Stimulated activated CD8-positive, alpha-beta memory T cell treated with anti-CD3 and anti-CD28 coated beads, Interleukin-7, amount 100 ng/mL, for 1 hour (primary cell): ENCODE measurements at regions not wholly inside any gene's neighbourhood (a gene's known extent, or its start where the extent isn't known, plus 50 kb on each side); places are given as distances from the start of the nearest gene placed in this dataset.

Experiments
- DNase-seq, 2 donors: peaks; one replicate each; pipeline ENCODE4 v3.0.0-alpha.2; 2020; ENCODE audit warnings: low read depth in 2 of 2

- no peak for DNase-seq
Observed at GRCh38 chr5:152337484-152337883, 67.6 kb downstream of the NMUR2 start.

- no peak for DNase-seq
Observed at GRCh38 chr5:152335461-152335860, 69.6 kb downstream of the NMUR2 start.

DNA sequence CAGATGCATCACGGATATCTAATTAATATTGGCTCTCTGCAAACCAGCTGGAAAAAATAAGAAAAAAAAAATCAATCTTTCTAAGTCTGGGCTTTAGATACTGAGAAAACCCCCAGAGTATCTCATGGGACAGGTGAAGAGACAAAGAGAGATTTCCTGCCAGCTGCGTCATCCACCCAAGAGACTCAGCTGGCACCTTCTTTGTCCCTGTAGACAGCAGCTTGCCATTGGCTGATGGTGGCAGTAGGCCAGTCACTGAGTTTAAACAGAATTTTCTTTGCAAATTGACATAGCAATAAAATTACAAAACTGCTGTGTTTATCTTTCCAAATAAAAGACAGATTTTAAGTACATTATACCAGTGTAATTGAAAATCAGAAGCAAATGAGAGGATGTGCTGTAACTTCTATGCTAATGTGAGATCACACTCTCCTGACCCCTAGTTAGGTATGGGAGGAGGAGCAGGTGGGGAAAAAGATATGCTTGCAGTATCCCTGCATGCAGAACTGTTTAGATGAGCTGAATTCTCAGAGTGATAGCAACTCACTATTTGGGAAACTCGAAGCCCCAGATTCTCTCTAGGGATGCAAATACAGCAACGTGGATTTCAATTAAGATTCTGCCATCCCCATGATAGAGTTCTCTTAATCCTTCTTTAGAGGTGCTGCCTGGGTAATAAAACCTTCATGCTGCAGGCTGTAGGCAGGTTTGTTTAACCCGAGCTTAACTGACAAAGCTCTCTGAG, 72.2 kb downstream of the NMUR2 start:
- no peak for DNase-seq

DNA sequence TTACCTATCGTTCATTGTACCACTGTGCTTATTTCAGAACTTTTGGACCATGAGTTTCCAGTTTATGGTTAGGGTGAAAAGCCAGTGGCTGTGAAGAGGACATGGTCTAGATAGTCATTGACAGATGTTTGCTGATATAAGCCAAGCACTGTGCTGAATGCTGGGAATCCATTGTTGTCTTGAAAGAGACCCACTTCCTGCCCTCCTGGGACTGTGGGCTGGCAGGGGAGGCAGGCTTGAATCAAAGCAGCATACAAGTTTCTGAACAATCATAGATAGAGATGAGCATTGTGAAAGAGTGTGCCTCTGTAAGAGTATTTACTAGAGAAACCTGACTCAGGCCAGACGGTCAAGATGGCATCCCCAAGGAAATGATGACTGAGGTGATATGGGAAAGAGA, 73.4 kb downstream of the NMUR2 start:
- no peak for DNase-seq

DNA sequence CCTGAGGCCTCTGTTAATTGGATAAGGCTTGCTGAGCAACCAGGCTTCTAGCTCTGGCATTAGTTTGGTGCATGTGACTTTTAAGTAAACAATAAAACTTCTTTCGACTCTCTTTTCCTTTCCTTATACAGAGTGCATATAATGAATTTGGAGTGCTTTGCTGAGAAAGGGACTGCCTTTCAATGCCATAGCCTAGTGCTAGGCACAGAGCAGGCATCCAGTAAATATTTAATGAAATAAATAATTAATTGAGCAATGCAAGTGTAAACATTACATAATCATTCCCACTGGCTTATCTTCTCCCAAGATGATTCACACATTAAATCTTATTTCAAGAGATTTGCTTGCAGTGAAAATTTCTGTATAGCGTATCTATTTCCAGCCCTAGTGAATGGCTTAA, 74.1 kb downstream of the NMUR2 start:
- no peak for DNase-seq

GRCh38 chr5:152329761-152330283, 75.3 kb downstream of the NMUR2 start:
- no peak for DNase-seq

DNA sequence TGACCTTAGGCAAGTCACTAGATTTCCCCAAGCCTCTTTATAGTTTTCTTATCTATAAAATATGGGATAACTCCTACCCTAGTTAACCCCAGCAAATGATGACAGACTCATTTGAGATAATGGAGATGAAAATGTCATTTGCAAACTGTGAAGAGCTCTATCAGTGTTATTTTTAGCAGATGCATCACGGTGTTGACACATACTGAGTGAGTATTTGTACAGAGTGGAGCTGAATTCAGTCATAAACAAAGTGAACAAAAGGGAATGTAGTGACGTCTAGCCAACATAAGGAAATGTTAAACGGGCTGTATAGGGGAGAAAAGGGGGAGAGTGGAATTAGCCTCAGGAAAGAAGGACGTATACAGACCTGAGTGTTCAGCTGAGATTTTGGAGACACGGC, 75.9 kb downstream of the NMUR2 start:
- DNase-seq = no peak

- no peak for DNase-seq
Observed at GRCh38 chr5:152315942-152316341, 89.1 kb downstream of the NMUR2 start.

GRCh38 chr5:152314196-152314829, 90.8 kb downstream of the NMUR2 start:
- DNase-seq = no peak

- no peak for DNase-seq
Observed at GRCh38 chr5:152309926-152310450, 95.1 kb downstream of the NMUR2 start.

GRCh38 chr5:152306386-152306785, 98.7 kb downstream of the NMUR2 start:
- DNase-seq = no peak

GRCh38 chr5:152305525-152305924, 99.6 kb downstream of the NMUR2 start:
- DNase-seq = no peak

- DNase-seq = no peak
Observed at GRCh38 chr5:152303841-152304240, 101.2 kb downstream of the NMUR2 start.

DNA sequence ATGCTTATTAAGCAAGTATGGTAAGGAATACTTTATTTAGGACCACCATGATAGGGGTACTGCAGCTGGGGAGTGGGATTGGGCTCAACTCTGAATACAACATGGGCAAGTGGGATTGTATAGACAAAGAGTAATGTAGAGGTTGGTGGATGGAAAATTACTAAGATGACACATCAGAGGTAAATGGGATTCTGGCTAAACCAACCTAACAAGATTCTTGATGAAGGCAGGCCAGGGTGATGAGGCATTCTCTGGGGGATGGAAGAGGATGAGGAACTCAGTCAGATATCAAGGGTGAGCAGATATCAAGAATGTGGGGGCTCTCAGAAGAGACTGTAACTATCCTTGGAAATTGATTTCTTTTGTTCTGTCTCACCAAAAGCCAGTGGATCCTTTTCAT, 107.2 kb downstream of the NMUR2 start:
- DNase-seq = no peak

- no peak for DNase-seq
Observed at GRCh38 chr5:152293189-152293588, 111.9 kb downstream of the NMUR2 start.

DNA sequence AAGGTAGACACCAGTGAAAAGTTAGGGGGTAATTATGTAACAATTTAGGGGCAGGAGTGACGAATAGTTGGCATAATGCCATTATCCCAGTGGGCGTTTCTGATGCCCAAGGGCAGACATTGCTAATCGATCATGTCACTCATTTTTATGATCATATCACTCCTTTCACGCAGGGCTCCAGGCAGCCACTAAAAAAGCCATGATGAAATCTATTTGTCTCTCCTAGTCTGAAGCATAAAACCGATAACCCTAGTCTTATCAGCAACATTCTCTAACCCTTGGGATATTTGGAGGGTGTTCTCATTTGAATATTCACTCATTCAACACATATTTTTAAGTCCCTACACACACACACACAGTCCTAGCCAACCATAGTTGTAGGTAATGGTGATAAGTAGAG, 114.9 kb downstream of the NMUR2 start:
- DNase-seq = no peak

DNA sequence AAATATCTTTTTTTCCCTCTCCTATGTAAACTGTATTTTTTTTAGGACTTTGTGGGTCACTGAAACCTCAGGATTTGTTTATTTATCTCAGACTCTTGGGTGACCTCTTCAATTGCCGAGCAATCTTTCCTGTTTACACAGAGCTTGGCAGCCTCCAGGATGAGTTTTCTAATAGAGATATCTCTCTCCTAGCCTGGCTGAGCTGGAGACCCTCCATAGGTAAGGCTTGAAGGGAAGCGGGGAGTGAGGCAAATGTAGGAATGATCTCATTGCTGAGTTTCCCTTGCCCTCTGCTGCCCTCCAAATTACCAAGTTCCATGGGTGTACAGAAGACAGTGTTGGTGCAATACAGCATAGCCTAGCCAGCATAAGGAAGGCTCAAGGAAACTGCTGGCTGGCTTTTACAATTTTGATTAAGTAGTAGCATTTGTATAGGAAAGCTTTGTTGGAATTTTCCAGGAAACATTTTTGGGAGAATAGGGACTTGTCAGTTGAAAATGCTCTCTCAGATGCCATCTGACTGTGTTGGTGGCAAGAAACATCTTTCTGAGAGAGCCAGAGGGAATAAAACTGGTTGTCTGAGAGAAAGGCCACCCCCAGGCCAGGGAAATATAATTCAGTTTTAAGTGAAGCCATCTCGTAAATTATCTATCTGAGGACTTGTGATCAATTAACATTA, 116.0 kb downstream of the NMUR2 start:
- DNase-seq = no peak

- DNase-seq = no peak
Observed at GRCh38 chr5:152288499-152288898, 116.6 kb downstream of the NMUR2 start.

DNA sequence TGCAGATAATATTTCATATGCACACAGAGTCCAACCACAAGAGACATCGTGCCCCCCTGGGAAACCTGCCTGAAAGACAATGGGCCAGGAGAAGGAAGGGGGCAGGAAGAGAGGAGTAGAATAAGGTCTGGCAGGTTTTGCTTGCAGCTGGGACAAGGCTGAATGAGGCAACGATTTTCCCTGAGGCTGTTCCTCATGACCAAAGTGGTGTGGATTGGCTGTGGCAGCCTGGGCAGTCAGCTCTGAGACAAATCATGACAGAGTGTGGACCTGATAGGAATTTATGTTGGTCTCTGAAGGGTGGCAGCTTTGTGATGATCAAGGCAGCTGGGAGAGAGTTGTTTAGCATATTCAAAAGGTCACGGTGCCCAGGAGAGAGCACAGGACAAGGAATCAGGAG, 119.3 kb downstream of the NMUR2 start:
- DNase-seq = no peak

GRCh38 chr5:152282331-152282730, 122.7 kb downstream of the NMUR2 start:
- DNase-seq = no peak

GRCh38 chr5:152277936-152278335, 127.1 kb downstream of the NMUR2 start:
- DNase-seq = no peak

DNA sequence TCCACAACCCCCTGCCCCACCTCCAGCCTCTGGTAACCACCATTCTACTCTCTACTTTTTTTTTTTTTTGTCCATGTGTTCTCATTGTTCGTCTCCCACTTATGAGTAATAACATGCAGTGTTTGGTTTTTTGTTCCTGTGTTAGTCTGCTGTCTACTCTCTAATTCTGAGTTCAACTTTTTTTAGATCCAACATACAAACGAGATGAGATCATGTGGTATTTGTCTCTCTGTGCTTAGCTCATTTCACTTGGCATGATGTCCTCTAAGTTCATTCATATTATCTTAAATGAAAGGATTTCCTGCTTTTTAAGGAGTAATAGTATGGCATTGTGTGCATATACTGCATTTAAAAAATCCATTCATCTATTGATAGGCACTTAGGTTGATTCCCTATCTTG, 130.9 kb downstream of the NMUR2 start:
- no peak for DNase-seq

DNA sequence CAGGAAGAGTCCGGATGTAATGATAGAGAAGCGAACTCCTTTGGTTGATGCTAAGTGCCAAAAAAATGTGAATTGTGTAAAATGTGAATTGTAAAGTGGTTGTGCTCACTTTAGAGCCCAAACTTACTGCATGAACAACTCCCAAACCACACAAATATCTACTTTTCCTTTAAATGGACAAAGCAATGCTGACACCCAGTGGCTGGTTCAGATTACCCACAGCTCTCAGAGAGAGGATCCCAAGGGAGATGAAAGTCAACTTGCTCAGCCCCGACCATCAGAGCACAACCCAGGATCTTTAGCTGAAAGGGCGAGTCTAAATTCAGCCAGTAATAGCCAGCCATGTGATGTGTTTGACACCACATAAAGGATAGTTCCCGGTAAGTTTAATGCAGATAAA, 133.7 kb downstream of the NMUR2 start:
- no peak for DNase-seq
